ENCODE measurements at regions not wholly inside any gene's neighbourhood (a gene's known extent, or its start where the extent isn't known, plus 50 kb on each side); places are given as distances from the start of the nearest gene placed in this dataset.

GRCh38 chr22:48973694-48974041 lies 854.0 kb downstream of the BRD1 start:
- TF ChIP-seq POLR2A (IDR thresholded peaks at IDR 0.05; ENCODE audit: low read depth, low read length) (no peak), SPI1 (IDR thresholded peaks at IDR 0.05; ENCODE audit: low read depth, low read length) (no peak), TAF1 (IDR thresholded peaks at IDR 0.05; ENCODE audit: low read depth, low read length) (no peak)

All from GM12891 (cell line).